ENCODE measurements at regions not wholly inside any gene's neighbourhood (a gene's known extent, or its start where the extent isn't known, plus 50 kb on each side); places are given as distances from the start of the nearest gene placed in this dataset.

- TF ChIP-seq CTCF (IDR thresholded peaks at IDR 0.05) (no peak), POLR2A (IDR thresholded peaks at IDR 0.05) (no peak)
Measured at GRCh38 chr6:147757291-147757690, 248.8 kb downstream of the SAMD5 start.

Measured in body of pancreas (tissue), 4 donors.